Left renal pelvis (tissue), 4 donors: ENCODE measurements at regions not wholly inside any gene's neighbourhood (a gene's known extent, or its start where the extent isn't known, plus 50 kb on each side); places are given as distances from the start of the nearest gene placed in this dataset.

ENCODE experiments used
- DNase-seq, 4 donors: peaks; one replicate each; pipeline ENCODE4 v3.0.0-alpha.2; 2013; ENCODE audit warnings: low read depth in 4 of 4, low spot score in 3 of 4

DNA sequence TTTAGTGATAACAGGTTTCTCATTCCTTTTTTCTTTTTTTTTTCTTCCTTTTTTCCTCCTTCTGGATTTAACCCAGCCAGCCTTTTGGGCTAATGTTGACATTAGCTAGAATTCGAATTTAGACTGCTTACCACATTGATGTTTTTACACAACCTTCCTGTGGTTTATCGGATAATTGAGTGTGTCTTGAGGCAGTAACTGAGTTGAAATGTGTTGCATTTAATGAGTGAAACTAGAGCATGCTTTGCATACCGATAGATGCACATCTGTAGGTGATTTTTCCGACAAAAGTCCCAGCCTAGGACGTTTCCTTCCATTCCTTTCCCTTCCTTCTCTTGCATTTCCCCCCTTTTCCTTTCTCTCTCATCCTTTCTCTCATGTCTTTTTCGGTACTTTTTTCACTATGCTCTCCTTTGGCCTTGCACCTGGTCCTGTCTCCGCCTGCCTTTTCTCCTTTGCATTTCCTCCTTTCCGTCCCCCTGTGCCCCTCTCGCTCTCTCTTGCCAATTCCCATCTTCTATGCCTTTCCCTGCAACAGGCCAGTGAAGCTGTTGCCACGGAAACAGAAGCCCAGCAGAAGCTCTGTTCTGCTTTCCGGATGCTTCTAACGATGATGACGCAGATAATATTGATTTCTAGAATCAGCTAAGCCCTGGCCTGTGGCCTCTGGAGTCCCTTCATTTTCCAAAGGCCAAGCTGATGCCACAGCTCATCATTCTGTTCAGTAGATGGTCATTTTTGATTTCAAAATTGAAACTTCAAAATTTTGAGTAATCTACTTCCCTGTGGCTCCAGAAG, 76.1 kb downstream of the SLC25A47 start:
- no peak for DNase-seq

DNA sequence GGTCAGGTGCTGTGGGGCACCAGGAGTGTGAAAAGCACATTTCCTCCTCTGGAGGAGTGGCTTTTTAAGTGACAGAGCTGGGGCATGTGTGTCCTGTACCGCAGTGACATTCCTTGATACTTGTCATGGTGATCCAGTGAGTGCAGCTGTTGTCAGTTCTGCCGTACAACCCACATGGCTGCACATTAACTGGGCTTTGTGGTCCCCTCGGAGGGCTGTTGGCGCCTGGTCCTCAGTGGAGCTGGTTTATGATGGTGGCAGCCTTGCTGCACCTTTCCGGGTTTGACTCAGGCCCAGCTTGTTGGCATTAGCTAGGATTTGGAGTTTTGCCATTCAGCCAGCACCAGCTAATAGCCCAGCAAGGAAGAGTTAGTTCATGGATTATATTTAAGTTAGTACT, 77.0 kb downstream of the SLC25A47 start:
- DNase-seq, result no peak

DNA sequence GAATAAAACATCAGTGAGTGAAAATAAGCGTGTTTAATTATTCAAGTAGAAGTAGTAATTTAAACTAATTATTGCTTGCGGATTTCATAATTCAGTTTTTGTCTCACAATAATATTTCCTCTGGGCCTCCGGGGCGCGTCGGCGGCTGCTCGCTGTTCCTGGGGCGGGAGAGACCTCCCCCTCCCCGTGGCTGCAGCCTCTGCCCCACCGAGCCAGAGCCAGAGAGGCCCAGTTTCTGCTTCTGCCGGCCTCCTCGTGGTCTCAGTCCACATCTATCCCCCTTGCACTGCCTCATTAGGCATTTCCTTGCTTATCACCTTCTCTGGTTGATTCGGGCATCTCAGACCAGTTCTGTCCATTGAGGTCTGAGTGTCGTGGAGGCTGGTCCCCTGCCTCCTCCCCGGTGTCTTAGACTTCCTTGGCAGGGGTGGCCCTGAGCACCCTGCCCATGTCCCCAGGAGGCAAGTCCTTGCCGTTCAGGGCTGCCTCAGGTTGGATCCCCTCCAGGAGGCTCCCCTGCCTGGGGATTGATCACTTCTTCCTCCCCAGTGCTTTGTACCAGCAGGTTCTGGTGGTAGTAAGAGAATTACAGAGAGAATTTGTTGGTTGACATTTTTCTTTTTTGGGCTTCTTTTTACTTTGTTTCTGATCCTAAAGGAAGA, 78.0 kb downstream of the SLC25A47 start:
- no peak for DNase-seq

DNA sequence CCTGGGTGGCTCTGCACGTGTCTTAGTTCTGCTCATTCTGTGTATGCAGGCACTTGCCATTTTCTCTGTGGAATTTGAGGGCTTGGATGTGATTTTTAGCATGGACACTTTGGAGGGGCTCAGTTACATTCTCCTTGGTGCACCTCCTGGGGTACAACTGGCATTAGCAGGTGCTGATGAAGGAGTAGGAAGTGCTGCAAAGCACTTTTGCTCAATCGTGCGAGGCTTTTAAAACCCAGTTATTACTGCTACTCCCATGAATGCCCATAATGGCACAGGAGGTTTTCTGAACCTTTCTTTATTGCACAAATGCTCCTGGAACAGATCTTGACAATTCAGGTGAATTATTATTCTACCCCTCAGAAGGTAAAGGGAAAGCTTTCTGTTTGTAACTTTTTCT, 78.7 kb downstream of the SLC25A47 start:
- no peak for DNase-seq

DNA sequence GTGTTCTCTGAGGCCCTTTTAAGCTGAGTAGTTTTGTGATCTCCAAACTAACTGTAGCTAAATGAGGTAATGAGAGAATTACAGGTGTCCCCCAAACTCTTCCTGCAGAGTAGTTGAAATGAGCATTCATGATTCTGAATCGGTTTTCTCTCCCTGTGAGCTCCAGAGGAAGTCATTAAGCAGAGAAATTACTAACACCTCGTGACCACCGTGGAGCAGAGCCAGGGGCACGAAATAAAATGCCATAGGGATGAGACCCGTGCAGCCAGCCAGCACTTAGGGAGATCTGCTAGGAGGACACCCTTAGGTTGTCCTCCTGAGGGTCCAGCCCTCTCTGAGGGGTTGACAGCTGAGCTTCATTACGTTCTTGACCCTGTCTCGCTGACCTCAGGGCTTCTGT, 79.5 kb downstream of the SLC25A47 start:
- DNase-seq, result no peak

DNA sequence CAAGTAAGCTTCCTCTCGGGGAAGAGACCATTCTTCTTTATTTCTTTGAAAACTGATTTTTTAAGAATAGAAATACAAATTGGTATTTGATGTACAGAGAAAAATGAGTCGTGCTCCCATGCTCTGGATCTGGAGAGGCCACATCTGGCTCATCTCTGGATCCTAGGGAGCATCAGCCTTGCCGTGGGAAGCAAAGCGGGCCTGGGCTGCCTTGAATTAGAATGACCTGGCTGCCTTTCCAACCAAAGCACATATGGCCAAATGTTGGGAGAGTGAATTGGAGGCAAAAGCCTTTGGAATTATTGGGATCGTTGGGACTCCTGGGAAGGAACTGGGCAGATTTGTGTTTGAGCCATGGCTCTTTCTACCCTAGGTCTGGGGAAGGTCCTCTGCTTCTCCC, 80.0 kb downstream of the SLC25A47 start:
- no peak for DNase-seq

DNA sequence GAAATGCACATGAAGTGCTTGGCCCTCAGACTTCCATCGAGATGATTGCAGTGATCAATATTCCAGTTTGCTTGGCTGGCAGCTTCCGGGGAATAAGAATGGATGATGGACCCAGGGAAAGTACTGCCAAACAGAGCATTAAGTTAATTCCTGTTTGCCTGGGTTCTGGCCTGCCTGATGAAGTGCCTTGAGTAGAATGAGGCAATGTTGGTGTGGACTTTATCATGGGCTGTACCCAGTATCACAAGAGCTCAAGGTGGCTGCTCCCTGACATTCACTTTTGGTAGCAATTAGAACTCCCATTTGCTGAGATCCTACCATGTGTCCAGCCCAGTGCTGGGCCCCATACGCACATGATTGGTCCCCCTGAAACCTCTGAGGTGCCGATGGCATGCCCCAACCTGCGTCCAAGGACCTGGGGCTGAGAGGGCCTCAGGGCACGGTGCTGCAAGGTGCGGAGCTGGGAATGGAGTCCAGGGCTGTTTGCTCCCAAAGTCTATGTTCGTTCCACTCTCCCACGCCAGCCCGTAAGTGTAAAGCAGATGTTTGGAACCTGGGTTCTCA, 80.7 kb downstream of the SLC25A47 start:
- DNase-seq, result no peak

DNA sequence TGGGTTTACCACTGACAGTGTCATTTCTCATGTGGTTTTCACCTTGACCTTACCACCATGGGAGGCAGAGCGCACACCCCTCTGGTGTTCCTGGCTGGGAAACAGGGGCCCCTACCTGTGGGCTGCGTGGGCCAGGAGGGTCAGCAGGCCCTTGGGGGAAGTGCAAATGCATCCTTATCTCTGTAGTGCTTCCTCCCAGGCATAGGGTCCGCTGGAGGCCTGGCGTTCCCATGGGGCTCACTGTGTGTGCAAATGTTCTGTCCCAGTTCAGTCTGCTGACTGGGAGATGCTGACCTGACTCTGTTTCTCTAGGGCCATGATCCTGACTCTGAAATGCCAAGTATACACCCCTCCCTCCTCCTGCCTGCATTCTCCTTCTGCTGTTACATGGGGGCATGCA, 81.3 kb downstream of the SLC25A47 start:
- DNase-seq, result no peak

DNA sequence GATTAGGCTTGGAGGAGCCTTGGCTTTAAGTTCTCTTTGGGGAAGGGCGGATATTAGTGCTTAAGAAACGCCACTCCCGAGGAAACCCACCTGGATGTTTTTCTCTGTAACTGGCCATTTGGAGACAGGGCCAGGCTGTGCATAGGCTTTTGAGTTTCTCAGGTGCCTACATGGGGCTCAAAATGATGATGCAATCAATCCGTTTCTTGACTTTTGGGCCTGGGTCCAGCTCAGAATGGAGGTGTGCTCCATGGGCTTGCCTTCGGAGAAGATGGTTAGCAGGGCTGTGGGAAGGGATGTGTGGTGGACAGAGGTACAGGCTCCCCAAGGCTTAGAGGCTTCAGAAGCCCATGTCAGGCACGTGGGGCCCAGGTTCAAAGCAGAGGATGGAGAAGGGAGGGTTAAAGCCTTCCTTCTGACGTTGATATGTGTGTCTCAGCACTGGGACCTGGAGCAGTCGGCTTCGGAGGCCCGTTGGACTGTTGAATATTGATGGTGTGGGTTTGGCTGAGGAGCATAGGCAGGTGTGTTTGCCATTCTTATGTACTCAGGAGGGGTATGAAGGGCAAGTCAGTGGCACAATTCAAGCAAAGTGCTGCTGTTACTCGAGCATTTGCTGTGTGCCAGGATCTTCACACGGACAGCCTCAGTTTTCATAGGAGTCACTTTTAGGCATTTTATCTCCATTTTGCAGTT, 82.8 kb downstream of the SLC25A47 start:
- no peak for DNase-seq

DNA sequence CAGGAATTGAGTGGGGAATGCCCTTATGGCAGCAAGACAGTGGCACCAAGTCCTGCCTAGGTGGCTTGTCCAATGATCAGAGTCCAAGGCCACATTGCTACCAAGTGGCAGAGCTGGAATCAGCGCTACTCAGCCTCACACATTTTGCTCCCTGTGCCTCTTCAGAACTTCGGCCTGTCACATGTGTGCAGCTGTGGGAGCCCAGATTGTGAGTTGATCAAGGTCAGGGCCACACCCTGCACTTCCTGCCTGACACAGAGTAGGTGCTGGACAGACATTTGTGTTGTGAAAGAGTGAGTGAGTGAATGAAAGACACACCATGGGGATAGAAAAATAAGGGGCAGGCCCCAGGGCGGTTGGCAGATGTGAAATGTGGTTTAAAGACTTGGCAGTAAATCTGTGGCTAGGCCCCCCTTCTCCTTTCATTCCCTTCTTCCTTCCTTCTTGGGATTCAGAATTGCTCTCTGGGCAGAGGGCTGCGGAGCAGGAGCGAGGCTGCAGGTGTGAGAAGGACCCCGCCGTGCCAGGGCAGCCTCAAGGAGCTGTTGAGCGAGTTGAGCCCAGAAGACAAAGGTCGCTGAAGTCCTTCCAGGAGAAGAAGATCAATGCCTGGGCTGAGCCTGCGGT, 83.5 kb downstream of the SLC25A47 start:
- no peak for DNase-seq

DNA sequence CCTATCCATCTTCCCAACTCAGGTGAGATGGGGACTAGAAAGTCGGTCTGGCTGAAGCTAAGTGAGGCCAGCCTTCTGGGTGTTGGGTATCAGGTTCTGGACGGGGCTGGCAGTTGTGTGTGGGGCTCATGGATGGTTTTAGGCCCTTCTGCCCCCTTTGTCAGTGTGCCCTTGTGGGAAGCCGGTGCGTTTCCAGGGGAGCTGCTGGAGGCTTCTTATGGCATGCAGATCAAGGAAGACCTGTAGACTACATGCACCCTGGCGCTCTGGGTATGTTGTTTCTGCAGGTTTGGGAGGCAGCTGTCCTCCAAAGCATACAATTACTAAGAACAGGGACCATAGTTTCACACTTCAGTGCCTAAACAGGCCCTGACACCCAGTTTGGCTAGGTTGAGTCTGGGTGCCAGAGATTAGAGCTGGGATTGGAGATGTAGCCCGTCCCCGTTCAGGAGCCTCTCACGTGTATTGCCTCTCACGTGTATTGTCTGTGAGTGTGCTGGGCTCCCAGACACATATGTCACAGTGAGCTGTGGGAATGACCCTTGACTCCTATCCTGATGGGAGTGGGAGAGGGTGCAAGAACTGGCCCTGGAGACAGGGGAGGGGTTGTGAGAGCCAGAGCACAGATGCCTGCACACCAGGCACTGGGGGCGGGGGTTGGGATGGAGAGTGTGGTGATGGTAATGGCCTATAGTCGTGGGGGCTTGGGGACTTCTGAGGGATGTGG, 84.4 kb downstream of the SLC25A47 start:
- no peak for DNase-seq

DNA sequence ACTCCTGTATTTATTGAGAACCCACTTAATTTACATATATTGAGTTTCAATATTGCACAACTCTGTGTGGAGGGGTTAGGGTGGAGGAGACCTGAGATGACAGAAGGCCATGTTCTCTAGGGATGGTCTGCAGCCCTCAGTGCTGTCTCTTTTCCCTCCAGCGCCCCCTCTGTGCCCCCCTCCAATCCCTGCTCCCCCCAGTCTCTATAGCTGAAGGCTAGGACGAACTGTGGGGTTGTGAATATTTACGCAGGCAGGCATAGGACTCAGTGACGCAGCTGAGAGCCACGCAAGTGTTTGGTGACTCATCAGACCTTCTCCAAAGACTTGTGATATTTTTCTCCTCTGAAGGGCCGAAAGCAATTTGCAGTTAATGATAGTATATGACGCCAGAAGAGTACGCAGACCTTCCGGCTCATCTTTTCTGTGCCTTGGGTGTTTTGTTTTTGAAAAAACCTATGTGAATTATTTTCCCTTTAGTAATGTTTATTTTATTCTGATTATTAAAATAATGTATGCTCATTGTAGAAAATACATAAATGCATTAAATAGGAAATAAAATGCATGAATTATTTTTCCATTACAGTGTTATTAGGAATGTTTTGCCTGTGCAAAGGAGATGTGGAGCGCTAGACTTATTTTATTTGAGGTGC, 85.3 kb downstream of the SLC25A47 start:
- DNase-seq, result no peak

DNA sequence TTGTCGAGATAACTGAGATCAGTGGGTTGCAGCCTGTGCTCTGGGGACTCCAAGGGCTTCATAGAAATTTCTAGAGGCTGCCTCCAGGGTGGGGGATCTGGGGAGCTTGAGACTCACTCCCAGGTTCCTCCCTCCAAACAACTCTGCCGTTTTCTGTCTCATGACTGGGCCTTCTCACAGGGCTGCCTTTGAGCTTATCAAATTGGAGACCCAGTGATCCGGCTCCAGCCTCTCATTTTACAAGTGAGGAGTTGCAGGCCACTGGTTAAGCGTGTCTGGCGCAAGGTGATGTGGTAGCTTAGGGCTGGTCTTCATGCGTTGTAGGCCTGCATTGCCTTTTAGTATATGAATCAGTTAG, 85.8 kb downstream of the SLC25A47 start:
- no peak for DNase-seq

DNA sequence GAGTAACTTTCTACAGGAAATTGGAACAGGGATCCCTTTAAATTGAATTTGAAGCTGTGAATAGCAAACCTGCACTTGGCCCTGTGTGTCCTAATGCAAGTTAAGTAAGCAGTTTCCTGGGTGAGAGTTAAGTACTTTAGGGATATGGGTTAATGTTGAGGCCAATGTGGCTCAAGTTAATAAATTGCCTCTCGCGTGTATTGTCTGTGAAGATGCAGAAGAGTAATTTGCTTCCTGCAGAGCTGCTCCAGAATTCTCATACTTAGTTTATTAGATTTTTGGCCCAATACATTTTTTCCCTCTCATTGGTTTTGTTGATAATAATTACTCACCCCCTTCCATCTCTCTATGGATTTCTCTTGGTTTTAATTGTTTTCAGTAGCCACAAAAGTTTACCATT, 86.5 kb downstream of the SLC25A47 start:
- DNase-seq, result no peak

DNA sequence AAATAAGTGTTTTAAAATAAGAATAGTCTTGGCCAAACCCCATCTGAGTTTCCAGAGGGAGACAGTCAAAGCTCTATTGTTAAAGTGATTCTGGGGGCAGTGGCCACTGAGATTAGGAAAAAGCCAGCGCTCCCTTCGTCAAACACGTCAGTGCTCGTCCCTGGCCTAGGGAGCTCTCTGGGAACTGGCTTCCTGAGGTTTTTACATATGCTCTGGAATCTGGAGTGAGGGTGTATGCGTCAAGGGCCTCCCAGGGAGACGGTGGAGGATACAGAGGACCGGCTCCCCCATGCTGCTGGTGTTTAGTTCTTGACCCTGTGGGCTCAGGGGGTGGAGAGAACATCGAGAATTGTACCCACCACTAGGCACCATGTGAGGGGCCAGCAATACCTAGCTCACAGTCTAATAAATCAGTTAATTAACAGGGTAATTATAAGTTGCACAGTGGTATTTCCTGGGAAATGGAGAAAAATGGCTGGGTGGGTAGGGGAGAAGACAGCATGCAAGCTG, 87.0 kb downstream of the SLC25A47 start:
- DNase-seq, result no peak

DNA sequence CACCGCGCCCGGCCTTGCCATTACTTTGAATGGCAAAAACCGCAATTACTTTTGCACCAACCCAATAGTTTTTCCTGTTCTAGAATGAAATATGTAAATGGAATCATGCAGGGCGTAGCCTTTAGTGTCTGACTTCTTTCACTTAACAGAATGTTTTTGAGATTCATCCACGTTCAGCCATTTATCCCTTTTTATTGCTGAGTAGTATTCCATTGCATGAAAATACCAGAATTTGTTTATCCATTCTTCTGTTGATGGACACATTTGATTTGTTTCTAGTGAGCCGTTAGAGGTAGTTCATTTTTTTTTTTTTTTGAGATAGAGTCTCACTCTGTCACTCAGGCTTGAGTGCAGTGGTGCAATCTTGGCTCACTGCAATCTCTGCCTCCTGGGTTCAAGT, 90.6 kb downstream of the SLC25A47 start:
- DNase-seq, result no peak

DNA sequence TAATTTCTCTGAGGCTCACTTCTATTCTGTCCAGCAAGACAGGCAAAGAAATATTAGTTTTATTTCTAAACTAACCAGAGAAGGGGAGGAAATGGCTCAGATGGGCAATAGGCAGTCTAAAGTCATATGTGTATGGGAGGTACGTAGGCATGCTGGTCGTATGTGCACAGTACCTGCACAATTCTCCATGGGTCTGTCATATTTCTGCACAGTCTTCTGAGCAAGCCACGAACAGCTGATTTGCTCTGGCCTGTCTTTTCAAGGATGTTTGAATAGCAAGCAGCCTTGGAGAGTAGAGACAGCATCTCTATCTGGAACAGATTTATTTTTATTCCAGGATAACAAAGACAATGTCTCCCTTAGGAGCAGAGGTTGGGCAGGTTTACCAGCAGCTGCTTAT, 92.1 kb downstream of the SLC25A47 start:
- DNase-seq, result no peak

DNA sequence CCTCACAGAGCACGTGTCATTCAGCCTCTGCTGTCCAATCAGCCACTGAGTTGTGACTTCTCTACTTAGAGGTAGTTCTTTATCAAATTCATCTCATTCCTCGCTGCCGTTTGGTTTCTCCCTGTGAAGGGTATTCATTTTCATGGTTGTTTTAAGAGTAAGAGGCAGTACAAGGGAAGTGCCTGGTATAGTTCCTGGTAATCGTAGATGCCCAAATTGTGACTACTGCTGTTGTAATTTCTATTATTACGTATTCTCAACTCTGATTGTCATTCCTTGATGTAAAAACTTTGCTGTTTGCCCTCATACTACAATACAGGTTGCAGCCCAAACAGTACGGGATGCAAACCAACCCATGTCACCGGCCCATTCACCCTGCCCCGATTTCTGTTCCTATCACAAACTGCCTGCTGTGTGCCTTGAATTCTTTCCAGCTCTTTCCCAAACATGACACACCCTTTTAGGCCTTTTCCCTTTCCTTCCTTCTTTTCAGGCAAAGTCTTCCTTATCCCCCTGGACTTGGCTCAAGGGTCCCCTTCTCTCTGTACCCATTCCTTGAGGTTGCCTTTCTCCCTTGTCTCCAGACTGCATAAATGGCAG, 93.0 kb downstream of the SLC25A47 start:
- no peak for DNase-seq
